Activated CD8-positive, alpha-beta memory T cell treated with anti-CD3 and anti-CD28 coated beads for 48 hours (primary cell): ENCODE measurements at regions not wholly inside any gene's neighbourhood (a gene's known extent, or its start where the extent isn't known, plus 50 kb on each side); places are given as distances from the start of the nearest gene placed in this dataset.

Experiments
- DNase-seq, 3 experiments: peaks; one replicate each; pipeline ENCODE4 v3.0.0-alpha.2; 2020; ENCODE audit warnings: low read depth in 2 of 3, low spot score in 2 of 3

GRCh38 chr7:41147606-41148485, 555.0 kb downstream of the INHBA start:
- no peak for DNase-seq

DNA sequence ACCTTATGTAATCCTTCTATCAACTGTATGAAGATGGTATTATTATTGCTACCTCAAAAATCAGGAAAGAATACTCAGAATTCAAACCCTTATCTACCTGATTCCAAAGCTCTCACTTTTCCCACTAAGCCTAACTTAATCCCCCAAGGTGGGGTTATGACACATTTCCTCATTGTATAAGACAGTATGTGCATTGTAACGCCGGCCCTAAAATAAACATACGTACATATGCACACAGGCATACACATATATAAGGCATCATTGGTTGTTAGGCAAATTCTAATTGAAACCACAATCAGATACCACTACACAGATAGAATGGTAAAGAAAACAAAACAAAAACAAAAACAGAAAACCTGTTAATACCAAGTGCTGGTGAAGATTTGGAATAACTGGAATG, 556.5 kb downstream of the INHBA start:
- no peak for DNase-seq

DNA sequence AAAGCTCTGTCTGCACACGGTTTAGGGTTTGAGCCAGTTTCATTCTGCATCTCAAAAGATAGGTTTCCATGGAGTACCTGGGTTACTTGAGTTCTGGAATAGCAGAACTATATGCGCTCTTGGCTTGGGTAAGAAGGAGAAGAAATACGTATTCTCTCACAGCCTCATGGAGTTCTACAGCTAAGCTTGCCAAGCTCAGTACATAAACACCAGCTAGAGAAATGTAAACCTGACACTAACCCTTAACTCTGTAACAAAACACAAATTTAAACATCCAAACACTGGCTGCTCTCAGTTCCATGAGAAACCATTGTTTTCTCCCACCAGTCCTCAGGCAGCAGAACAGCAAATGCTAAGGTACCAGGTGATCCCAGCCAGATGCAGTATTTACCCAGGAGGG, 557.2 kb downstream of the INHBA start:
- no peak for DNase-seq

- DNase-seq = no peak
These were observed 559.9 kb downstream of the INHBA start for GRCh38 chr7:41142904-41143473.

DNA sequence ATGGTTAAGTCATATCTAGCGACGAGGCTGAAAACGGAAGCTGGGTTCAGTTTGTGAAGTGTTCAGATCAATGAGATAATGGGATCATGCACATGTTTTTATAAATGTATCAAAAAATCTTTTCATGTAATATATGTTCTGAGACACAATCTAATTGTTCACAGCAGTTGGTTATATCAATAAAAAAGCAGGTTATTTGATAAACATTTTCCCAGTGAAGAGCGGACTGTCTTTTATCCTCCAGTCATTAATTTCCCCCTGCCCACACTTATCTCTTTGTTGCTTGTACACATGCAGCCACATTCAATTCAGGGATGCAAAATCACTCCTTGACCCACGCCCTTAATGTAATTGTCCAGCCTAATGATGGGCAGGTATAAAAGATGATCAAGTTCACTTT, 563.1 kb downstream of the INHBA start:
- DNase-seq = no peak

DNA sequence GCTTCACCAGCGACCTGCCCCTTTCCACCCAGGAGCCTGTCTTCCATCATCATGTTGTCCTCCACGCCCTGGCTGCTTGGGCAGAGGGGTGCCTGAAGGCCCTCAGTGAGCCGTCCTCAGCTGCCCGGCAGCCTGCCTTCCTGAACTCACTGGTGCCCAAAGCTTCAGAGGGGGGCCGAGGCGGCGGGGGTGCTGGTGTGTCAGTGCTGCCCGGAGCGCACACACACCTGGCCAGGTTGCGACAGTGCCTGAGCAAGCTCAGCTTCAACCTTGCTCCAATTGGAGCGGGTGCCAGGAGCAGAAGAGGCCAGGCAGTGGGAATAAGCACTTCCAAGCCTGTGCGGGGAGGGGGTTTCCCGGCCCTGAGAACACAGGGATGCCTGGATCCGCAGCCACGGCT, 566.3 kb downstream of the INHBA start:
- DNase-seq = no peak

- DNase-seq = no peak
These were observed 567.4 kb downstream of the INHBA start for GRCh38 chr7:41135511-41135910.

DNA sequence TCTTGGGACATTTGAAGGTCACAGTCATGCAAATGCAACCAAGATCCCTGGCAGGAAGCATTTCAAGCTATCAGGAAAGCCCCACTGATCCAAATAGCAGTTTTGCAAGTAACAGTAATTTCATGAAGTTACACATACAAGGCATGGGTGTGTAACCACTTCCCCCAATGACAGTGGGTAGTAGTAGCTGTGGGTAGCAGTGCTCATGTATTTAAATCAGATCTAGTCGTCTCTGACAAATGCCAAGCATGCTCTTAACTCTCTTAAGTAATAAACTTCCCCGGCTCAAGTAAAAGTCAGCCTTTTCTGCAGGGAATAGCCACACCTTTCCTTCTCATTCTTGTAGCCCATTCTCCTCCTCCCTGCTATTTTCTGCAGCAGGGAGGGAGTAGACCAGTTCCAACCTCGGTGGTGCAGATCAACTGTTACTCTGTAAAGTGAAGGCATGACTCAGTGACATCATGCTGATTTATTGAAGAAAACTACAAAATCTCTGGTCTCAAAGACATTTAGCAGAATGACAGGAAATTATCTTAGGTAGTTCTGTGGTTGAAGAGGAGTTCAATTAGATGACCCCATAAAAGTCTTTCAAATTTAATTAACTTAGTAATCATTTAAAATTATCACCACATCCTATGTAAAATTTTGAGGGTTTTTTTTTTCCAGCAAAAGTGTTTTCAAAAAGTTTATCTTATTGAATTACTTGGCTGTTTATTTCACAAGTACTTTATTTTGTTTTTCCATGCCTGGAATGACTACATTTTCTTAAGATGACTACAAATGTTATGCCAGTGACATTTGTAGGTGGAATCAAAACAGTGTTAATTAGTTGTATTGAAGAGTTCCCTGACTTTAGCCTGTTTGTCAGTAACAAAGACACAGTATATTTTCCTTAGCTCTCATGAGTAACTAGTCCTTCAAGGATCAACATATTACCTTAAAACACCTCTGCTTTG, 568.3 kb downstream of the INHBA start:
- DNase-seq = no peak

GRCh38 chr7:41133690-41134299, 569.1 kb downstream of the INHBA start:
- no peak for DNase-seq

DNA sequence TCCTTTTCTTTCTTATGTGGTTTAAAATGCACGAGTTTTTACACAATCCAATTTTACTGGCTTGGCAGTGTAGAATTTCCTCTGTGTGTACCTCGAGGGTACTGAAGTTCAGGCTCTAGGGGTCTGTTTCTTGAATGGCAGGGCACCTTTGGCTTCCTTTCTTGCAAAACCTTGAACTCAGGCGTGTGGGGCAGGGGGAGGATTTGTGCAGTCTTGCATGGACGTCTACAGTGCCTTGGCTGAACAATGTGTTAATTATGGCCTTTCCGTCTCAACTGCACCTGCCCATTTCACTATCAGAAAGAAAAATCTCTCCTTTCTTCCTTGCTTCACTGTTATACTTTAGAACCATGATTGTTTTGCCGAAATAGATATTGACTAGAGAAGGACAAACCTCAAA, 570.9 kb downstream of the INHBA start:
- no peak for DNase-seq

- DNase-seq = no peak
These were observed 572.2 kb downstream of the INHBA start for GRCh38 chr7:41130561-41131236.

GRCh38 chr7:41130086-41130485, 572.8 kb downstream of the INHBA start:
- no peak for DNase-seq

- DNase-seq = no peak
These were observed 577.5 kb downstream of the INHBA start for GRCh38 chr7:41125343-41125742.

DNA sequence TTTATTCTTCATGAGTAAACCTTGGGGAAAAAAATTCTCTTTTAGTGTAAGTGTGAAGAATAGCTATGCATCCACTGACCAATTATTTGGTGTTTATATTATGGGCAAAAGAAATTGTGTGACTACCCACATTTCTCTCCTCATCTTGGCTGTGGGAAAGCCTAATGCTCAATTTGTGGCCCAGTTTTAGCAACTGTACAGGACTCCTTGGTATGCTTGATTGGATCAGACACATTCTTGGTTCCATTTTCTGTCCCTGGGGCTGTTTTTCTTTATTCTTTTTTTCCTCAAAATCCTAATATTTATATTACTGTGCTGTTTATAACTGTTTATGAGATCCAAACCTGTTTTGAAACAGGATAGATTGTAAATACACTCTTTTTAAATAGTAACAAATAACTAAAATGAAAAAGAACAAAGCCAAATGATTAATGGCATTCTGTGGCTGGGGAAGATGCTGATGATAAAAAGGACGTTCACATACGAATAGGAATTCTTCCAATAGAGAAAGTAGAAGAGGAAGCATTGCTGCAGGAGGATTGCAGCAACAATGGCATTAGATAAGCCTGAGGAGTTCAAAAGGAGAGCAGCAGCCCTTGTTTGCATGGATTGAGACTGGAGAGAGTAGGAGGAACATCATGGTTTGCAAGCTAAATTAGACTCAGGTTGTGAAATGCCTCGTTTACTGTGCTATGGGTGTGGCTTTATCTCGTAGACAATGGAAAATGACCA, 580.5 kb downstream of the INHBA start:
- no peak for DNase-seq

GRCh38 chr7:41121228-41121627, 581.7 kb downstream of the INHBA start:
- no peak for DNase-seq

DNA sequence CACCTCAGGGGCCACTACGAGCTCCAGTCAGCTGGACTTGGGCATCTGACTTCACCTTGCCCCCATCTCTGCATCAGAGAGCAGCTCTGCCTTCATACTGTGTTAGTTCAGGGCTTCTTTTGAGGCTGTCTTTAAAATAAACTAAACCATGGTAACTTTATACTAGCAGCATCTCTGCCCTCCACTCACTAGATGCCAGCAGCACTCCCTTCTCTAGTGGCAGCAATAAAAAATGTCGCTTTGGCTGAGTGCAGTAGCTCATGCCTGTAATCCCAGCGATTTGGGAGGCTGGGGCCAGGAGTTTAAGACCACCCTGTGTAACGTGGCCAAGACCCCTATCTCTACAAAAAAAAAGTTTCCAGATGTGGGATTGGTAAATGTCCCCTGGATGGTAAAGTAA, 584.4 kb downstream of the INHBA start:
- DNase-seq = no peak

GRCh38 chr7:41117431-41117830, 585.5 kb downstream of the INHBA start:
- DNase-seq = no peak

DNA sequence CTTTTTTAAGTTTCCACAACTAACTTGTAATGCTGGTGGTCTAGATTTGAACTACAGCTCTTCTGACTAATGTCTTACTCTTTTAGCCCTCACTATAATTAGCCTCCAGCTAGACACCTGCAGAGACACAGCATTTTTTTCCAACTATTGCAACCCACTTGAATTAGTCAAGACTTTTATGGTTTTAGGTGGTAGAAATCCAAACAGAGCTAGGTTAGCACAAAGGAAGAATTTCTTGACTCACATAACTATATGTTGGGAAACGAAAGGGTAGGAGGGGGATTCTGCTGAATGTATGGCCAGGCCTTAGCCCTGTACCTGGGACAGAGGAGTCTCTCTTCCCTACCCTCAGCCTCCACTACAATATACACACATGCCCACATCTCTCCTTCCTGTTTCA, 586.1 kb downstream of the INHBA start:
- DNase-seq = no peak

DNA sequence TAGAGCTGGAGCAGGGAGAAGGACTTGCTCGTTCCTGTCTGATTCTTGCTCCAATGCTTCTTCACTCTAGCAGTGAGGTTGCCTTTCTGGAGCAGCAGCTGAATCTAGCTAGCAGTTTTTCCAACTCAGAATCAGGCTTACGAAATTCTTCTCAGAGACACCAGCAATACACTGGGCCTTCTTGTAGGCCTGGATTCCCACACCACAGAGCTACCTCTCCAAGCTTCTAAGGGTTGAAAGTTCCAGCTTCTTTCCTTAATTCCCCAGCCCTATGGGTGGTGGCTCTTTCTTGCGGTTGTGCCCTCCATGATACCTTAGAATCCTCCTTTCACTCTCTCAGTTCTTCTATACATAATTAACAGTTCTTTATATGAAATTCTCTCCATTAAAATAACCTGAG, 586.6 kb downstream of the INHBA start:
- no peak for DNase-seq

DNA sequence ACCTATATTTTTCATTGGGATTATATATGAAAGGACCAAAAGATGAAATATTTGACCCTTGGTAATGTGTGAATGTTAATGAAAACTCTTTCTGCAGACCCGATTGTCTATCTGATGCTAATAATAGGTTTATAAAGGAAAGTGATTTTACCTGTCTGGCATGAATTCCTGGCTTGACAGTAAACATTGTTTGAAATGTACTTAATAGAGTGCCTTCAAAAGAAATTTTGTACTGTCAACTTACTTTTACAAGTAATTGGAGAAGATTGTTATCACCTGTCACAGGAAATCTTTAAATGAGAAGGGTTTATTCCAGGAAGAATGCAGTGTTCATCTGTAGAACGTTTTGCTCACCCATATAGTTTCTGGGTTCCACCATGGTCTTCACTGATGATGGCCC, 588.2 kb downstream of the INHBA start:
- no peak for DNase-seq
